ENCODE measurements at regions not wholly inside any gene's neighbourhood (a gene's known extent, or its start where the extent isn't known, plus 50 kb on each side); places are given as distances from the start of the nearest gene placed in this dataset.

DNA sequence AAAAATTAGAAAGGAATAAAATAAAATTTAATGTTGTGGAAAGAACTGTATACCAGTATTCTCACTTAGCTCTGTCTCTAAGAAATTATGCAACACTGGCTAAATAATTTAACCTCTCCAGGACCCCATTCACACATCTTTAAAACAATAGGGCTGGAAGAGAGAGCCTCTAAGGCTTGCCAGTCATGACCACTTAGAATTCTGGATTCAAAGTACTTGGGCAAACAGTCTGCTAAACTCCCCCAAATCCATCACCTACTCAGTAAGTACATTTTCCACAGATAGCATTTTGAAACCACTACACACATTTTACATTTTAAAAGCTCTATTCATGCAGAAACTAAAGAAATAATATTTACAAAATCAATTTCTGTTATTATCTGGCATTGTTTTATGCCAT, 291.7 kb downstream of the TMEM167A start:
- no peaks in the 10 kb centered on the region for H3K9me3 ChIP-seq
- no peak overlapping the region for H3K27ac ChIP-seq
- intact Hi-C loops (cut with DNase I; ENCODE audit: low total_unique reads): no loop called here
- no peaks in the 10 kb centered on the region for H3K36me3 ChIP-seq
- H3K27me3 ChIP-seq: no peaks in the 10 kb centered on the region
- no peaks in the 10 kb centered on the region for H3K4me1 ChIP-seq
- H3K4me3 ChIP-seq: no peak overlapping the region
- DNase-seq (ENCODE audit: low spot score in 2 of 2): no peak
- TF ChIP-seq, protein P1, sequence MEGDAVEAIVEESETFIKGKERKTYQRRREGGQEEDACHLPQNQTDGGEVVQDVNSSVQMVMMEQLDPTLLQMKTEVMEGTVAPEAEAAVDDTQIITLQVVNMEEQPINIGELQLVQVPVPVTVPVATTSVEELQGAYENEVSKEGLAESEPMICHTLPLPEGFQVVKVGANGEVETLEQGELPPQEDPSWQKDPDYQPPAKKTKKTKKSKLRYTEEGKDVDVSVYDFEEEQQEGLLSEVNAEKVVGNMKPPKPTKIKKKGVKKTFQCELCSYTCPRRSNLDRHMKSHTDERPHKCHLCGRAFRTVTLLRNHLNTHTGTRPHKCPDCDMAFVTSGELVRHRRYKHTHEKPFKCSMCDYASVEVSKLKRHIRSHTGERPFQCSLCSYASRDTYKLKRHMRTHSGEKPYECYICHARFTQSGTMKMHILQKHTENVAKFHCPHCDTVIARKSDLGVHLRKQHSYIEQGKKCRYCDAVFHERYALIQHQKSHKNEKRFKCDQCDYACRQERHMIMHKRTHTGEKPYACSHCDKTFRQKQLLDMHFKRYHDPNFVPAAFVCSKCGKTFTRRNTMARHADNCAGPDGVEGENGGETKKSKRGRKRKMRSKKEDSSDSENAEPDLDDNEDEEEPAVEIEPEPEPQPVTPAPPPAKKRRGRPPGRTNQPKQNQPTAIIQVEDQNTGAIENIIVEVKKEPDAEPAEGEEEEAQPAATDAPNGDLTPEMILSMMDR (IDR thresholded peaks at IDR 0.05): no peak
- TF ChIP-seq POLR2AphosphoS5 (IDR thresholded peaks at IDR 0.05): no peak
- no peak for TF ChIP-seq POLR2A (IDR thresholded peaks at IDR 0.05)

DNA sequence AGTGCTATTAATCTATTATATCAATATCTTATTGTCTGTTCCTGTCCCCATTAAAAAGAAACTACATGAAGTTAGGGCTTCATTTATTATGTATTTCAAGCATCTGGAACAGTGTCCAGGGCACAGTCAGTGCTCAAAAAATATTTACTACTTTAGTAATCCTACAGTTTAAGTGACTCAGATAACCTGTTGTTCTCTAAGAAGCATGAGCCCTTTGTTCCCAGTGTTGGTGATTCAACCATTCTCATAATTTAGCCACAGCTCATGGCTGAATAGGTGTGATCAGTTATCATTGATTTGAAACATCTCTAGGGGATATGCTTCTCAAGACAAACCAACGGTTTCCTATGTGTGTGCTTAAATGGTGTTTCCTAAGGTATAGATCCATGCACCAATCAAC, 292.7 kb downstream of the TMEM167A start:
- TF ChIP-seq POLR2AphosphoS5 (IDR thresholded peaks at IDR 0.05): no peak
- no peak for TF ChIP-seq POLR2A (IDR thresholded peaks at IDR 0.05)
- TF ChIP-seq, protein P1 (IDR thresholded peaks at IDR 0.05): no peak
- Histone ChIP-seq H3K27me3 (no peaks in the 10 kb centered on the region), H3K36me3 (no peaks in the 10 kb centered on the region), H3K4me3 (no peak overlapping the region), H3K27ac (no peak overlapping the region), H3K9me3 (no peaks in the 10 kb centered on the region), H3K4me1 (no peaks in the 10 kb centered on the region)
- DNase-seq (ENCODE audit: low spot score in 2 of 2): no peak
- intact Hi-C loops (cut with DNase I; ENCODE audit: low total_unique reads): no loop called here

GRCh38 chr5:82777106-82777505, 300.1 kb downstream of the TMEM167A start:
- Histone ChIP-seq H3K36me3 (no peaks in the 10 kb centered on the region), H3K9me3 (no peaks in the 10 kb centered on the region), H3K4me1 (no peaks in the 10 kb centered on the region), H3K4me3 (no peak overlapping the region), H3K27me3 (no peaks in the 10 kb centered on the region), H3K27ac (no peak overlapping the region)
- TF ChIP-seq, protein P1 (IDR thresholded peaks at IDR 0.05): no peak
- TF ChIP-seq POLR2AphosphoS5 (IDR thresholded peaks at IDR 0.05): no peak
- no peak for TF ChIP-seq POLR2A (IDR thresholded peaks at IDR 0.05)
- intact Hi-C loops (cut with DNase I; ENCODE audit: low total_unique reads): no loop called here
- no peak for DNase-seq (ENCODE audit: low spot score in 2 of 2)

- H3K27ac ChIP-seq: no peak overlapping the region
- no peaks in the 10 kb centered on the region for H3K27me3 ChIP-seq
- no peak for DNase-seq (ENCODE audit: low spot score in 2 of 2)
- TF ChIP-seq, protein P1 (IDR thresholded peaks at IDR 0.05): no peak
- TF ChIP-seq POLR2AphosphoS5 (IDR thresholded peaks at IDR 0.05) (no peak), POLR2A (IDR thresholded peaks at IDR 0.05) (no peak)
- no peaks in the 10 kb centered on the region for H3K4me1 ChIP-seq
- no peaks in the 10 kb centered on the region for H3K9me3 ChIP-seq
- no peaks in the 10 kb centered on the region for H3K36me3 ChIP-seq
- intact Hi-C loops (cut with DNase I; ENCODE audit: low total_unique reads): no loop called here
- H3K4me3 ChIP-seq: no peak overlapping the region
These were observed 304.9 kb downstream of the TMEM167A start for GRCh38 chr5:82772281-82772680.

- Histone ChIP-seq H3K27ac (no peak overlapping the region), H3K27me3 (no peaks in the 10 kb centered on the region), H3K36me3 (no peaks in the 10 kb centered on the region), H3K4me3 (no peak overlapping the region), H3K4me1 (no peaks in the 10 kb centered on the region), H3K9me3 (no peaks in the 10 kb centered on the region)
- intact Hi-C loops (cut with DNase I; ENCODE audit: low total_unique reads): no loop called here
- no peak for DNase-seq (ENCODE audit: low spot score in 2 of 2)
- TF ChIP-seq POLR2AphosphoS5 (IDR thresholded peaks at IDR 0.05): no peak
- TF ChIP-seq, protein P1 (IDR thresholded peaks at IDR 0.05): no peak
- TF ChIP-seq POLR2A (IDR thresholded peaks at IDR 0.05): no peak
These were observed 311.0 kb downstream of the TMEM167A start for GRCh38 chr5:82766206-82766605.
